Vagina (tissue), 2 donors: ENCODE measurements at regions not wholly inside any gene's neighbourhood (a gene's known extent, or its start where the extent isn't known, plus 50 kb on each side); places are given as distances from the start of the nearest gene placed in this dataset.

Experiments used
- DNase-seq, 2 donors: peaks; one replicate each; pipeline ENCODE4 v3.0.0-alpha.2; 2017; ENCODE audit errors: extremely low spot score in 2 of 2
- H3K27ac ChIP-seq: fragments of 200-600 bp; sonication (generic); one replicate; pipeline ENCODE4 v1.5.1; 2019
- H3K27me3 ChIP-seq: fragments of 200-600 bp; sonication (generic); one replicate; pipeline ENCODE4 v1.5.1; 2019
- H3K36me3 ChIP-seq, 2 donors: fragments of 200-600 bp; sonication (generic); one replicate each; pipeline ENCODE4 v1.5.1; 2017 to 2019
- H3K4me1 ChIP-seq: fragments of 200-600 bp; sonication (generic); one replicate; pipeline ENCODE4 v1.5.1; 2019
- H3K4me3 ChIP-seq, 2 donors: fragments of 200-600 bp; sonication (generic); 1 replicate in 1 of 2; 2 replicates in 1 of 2; pipeline ENCODE4 v1.5.1; 2016 to 2019
- H3K9me3 ChIP-seq: fragments of 200-600 bp; sonication (generic); one replicate; pipeline ENCODE4 v1.5.1; 2019
- CTCF ChIP-seq, 3 experiments: fragments of 450-650 bp in 2 of 3; fragments of 200-600 bp in 1 of 3; sonication (generic) in 1 of 3; IDR thresholded peaks; one replicate each; pipeline ENCODE4 v1.5.1; 2017 to 2019; ENCODE audit warnings: antibody characterized with exemption in 3 of 3, mild to moderate bottlenecking in 2 of 3, moderate library complexity in 2 of 3
- POLR2A ChIP-seq, 2 donors: fragments of 450-650 bp; IDR thresholded peaks; one replicate each; pipeline ENCODE4 v1.6.1; 2017; ENCODE audit warnings: antibody characterized with exemption in 2 of 2, mild to moderate bottlenecking in 2 of 2, moderate library complexity in 2 of 2
- POLR2AphosphoS5 ChIP-seq, 2 donors: sonication (generic); formaldehyde crosslinking; IDR thresholded peaks; one replicate each; pipeline ENCODE4 v1.9.0; 2017; ENCODE audit warnings: antibody characterized with exemption in 2 of 2, mild to moderate bottlenecking in 2 of 2, low read depth in 1 of 2; ENCODE audit not compliant: insufficient read depth in 1 of 2
- intact Hi-C: fragments of 100-400 bp; cut with DNase I; formaldehyde crosslinking; loops from one replicate; pipeline ENCODE4 v1.15.1; 2023

- TF ChIP-seq POLR2AphosphoS5 (IDR thresholded peaks at IDR 0.05; ENCODE audit: insufficient read depth in 1 of 2, low read depth in 1 of 2) (no peak), CTCF (IDR thresholded peaks at IDR 0.05) (no peak), POLR2A (IDR thresholded peaks at IDR 0.05) (no peak)
- no peak overlapping the region for H3K27ac ChIP-seq
- DNase-seq = no peak
- intact Hi-C loops = no loop called here
- no peaks in the 10 kb centered on the region for H3K27me3 ChIP-seq
- H3K4me1 ChIP-seq = no peaks in the 10 kb centered on the region
- no peaks in the 10 kb centered on the region for H3K9me3 ChIP-seq
- no peaks in the 10 kb centered on the region for H3K36me3 ChIP-seq
- H3K4me3 ChIP-seq = no peak overlapping the region
These were observed 92.0 kb downstream of the NAA11 start for GRCh38 chr4:79233820-79234219.

GRCh38 chr4:79232540-79232939 lies 93.3 kb downstream of the NAA11 start:
- intact Hi-C loops = no loop called here
- H3K27ac ChIP-seq = no peak overlapping the region
- H3K36me3 ChIP-seq = no peaks in the 10 kb centered on the region
- TF ChIP-seq POLR2A (IDR thresholded peaks at IDR 0.05) (no peak), CTCF (IDR thresholded peaks at IDR 0.05) (no peak), POLR2AphosphoS5 (IDR thresholded peaks at IDR 0.05; ENCODE audit: insufficient read depth in 1 of 2, low read depth in 1 of 2) (no peak)
- H3K27me3 ChIP-seq = no peaks in the 10 kb centered on the region
- no peaks in the 10 kb centered on the region for H3K4me1 ChIP-seq
- no peak for DNase-seq
- no peaks in the 10 kb centered on the region for H3K9me3 ChIP-seq
- no peak overlapping the region for H3K4me3 ChIP-seq

- no peak overlapping the region for H3K27ac ChIP-seq
- H3K9me3 ChIP-seq = no peaks in the 10 kb centered on the region
- no peak overlapping the region for H3K4me3 ChIP-seq
- DNase-seq = no peak
- no peak for TF ChIP-seq POLR2A (IDR thresholded peaks at IDR 0.05)
- TF ChIP-seq POLR2AphosphoS5 (IDR thresholded peaks at IDR 0.05; ENCODE audit: insufficient read depth in 1 of 2, low read depth in 1 of 2) = no peak
- TF ChIP-seq CTCF (IDR thresholded peaks at IDR 0.05) = no peak
- H3K27me3 ChIP-seq = no peaks in the 10 kb centered on the region
- no peaks in the 10 kb centered on the region for H3K4me1 ChIP-seq
- H3K36me3 ChIP-seq = no peaks in the 10 kb centered on the region
- intact Hi-C loops = loop anchor here (2.0 kb wide), 1 partner anchor 71 kb away; no protein-coding TSS in a partner anchor
These were observed 98.0 kb downstream of the NAA11 start for GRCh38 chr4:79227860-79228259.

- Histone ChIP-seq H3K4me3 (no peak overlapping the region), H3K27me3 (no peaks in the 10 kb centered on the region), H3K9me3 (no peaks in the 10 kb centered on the region), H3K36me3 (no peaks in the 10 kb centered on the region), H3K27ac (no peak overlapping the region), H3K4me1 (no peaks in the 10 kb centered on the region)
- no peak for DNase-seq
- TF ChIP-seq CTCF (IDR thresholded peaks at IDR 0.05) (no peak), POLR2AphosphoS5 (IDR thresholded peaks at IDR 0.05; ENCODE audit: insufficient read depth in 1 of 2, low read depth in 1 of 2) (no peak), POLR2A (IDR thresholded peaks at IDR 0.05) (no peak)
- intact Hi-C loops = no loop called here
These were observed 100.5 kb downstream of the NAA11 start for GRCh38 chr4:79225360-79225759.

- TF ChIP-seq POLR2A (IDR thresholded peaks at IDR 0.05) (no peak), POLR2AphosphoS5 (IDR thresholded peaks at IDR 0.05; ENCODE audit: insufficient read depth in 1 of 2, low read depth in 1 of 2) (no peak), CTCF (IDR thresholded peaks at IDR 0.05) (no peak)
- no peak for DNase-seq
- H3K9me3 ChIP-seq = no peaks in the 10 kb centered on the region
- no peaks in the 10 kb centered on the region for H3K4me1 ChIP-seq
- H3K36me3 ChIP-seq = no peaks in the 10 kb centered on the region
- H3K27me3 ChIP-seq = no peaks in the 10 kb centered on the region
- H3K27ac ChIP-seq = no peak overlapping the region
- intact Hi-C loops = no loop called here
- no peak overlapping the region for H3K4me3 ChIP-seq
These were observed 101.1 kb downstream of the NAA11 start for GRCh38 chr4:79224777-79225104.
